HCT116 (cell line): ENCODE measurements at regions not wholly inside any gene's neighbourhood (a gene's known extent, or its start where the extent isn't known, plus 50 kb on each side); places are given as distances from the start of the nearest gene placed in this dataset.

Source experiments
- CEBPB ChIP-seq: IDR thresholded peaks from 2 replicates; pipeline ENCODE4 v1.6.1; 2012; ENCODE audit warnings: low read depth
- EZH2 ChIP-seq: fragments of 200-600 bp; sonication (generic); IDR thresholded peaks from 2 replicates; pipeline ENCODE4 v1.6.1; 2017; ENCODE audit warnings: antibody characterized with exemption, mixed run types
- FOSL1 ChIP-seq: IDR thresholded peaks from 2 replicates; pipeline ENCODE4 v1.6.1; 2012; ENCODE audit warnings: low read depth
- JUND ChIP-seq: IDR thresholded peaks from 2 replicates; pipeline ENCODE4 v1.6.1; 2012
- POLR2A ChIP-seq: IDR thresholded peaks from 2 replicates; pipeline ENCODE4 v1.7.0; 2011; ENCODE audit warnings: borderline replicate concordance; ENCODE audit not compliant: insufficient read depth, insufficient read length; ENCODE audit errors: extremely low read depth
- POLR2AphosphoS5 ChIP-seq: IDR thresholded peaks from 2 replicates; pipeline ENCODE4 v1.6.1; 2011; ENCODE audit warnings: mild to moderate bottlenecking, low read depth, low read length, moderate library complexity
- SP1 ChIP-seq: IDR thresholded peaks from 2 replicates; pipeline ENCODE4 v1.6.1; 2012; ENCODE audit warnings: low read depth
- SRF ChIP-seq: IDR thresholded peaks from 2 replicates; pipeline ENCODE4 v1.6.1; 2012; ENCODE audit warnings: low read depth
- YY1 ChIP-seq: IDR thresholded peaks from 2 replicates; pipeline ENCODE4 v1.6.1; 2011; ENCODE audit warnings: low read length, low read depth, moderate library complexity, mild to moderate bottlenecking; ENCODE audit not compliant: insufficient replicate concordance; ENCODE audit errors: extremely low read depth
- TF ChIP-seq, protein P1 (sequence below), 3 experiments: fragments of 200-600 bp in 1 of 3; sonication (generic) in 1 of 3; IDR thresholded peaks in 2 of 3; conservative IDR thresholded peaks in 1 of 3; 2 replicates each; pipeline ENCODE4 v1.5.1; 2012 to 2017; ENCODE audit warnings: low read depth in 2 of 3, low read length in 2 of 3, antibody characterized with exemption in 1 of 3, borderline replicate concordance in 1 of 3, control low read depth in 1 of 3, mild to moderate bottlenecking in 1 of 3, mixed read lengths in 1 of 3, mixed run types in 1 of 3, moderate library complexity in 1 of 3; ENCODE audit not compliant: insufficient read depth in 1 of 3
- TF ChIP-seq, protein P2 (sequence below): IDR thresholded peaks from 2 replicates; pipeline ENCODE4 v1.6.1; 2012; ENCODE audit warnings: low read depth
- TF ChIP-seq, protein P3 (sequence below): IDR thresholded peaks from 2 replicates; pipeline ENCODE4 v1.6.1; 2012
- TF ChIP-seq, protein P4 (sequence below): IDR thresholded peaks from 2 replicates; pipeline ENCODE4 v1.6.1; 2012

DNA sequence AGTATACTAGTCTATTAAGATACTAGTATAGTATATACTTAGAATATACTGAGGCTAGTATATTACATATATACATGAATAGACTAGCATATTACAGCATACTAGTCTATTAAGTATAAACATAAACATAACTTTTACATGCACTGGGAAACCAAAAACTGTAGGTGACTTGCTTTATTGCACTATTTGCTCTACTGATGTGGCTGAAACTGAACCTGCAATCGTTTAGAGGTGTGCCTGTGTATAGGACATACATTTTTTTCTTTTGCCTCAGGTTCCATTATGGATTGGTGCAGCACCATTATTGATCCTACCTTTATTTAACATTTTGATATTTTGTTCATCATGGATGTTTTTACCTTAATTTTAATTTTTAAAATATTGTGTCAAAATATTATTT lies 143.2 kb upstream of the RGS6 start:
- TF ChIP-seq, protein P1, sequence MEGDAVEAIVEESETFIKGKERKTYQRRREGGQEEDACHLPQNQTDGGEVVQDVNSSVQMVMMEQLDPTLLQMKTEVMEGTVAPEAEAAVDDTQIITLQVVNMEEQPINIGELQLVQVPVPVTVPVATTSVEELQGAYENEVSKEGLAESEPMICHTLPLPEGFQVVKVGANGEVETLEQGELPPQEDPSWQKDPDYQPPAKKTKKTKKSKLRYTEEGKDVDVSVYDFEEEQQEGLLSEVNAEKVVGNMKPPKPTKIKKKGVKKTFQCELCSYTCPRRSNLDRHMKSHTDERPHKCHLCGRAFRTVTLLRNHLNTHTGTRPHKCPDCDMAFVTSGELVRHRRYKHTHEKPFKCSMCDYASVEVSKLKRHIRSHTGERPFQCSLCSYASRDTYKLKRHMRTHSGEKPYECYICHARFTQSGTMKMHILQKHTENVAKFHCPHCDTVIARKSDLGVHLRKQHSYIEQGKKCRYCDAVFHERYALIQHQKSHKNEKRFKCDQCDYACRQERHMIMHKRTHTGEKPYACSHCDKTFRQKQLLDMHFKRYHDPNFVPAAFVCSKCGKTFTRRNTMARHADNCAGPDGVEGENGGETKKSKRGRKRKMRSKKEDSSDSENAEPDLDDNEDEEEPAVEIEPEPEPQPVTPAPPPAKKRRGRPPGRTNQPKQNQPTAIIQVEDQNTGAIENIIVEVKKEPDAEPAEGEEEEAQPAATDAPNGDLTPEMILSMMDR (IDR thresholded peaks at IDR 0.05 in 2 of 3, conservative IDR thresholded peaks at IDR 0.05 in 1 of 3; ENCODE audit: borderline replicate concordance in 1 of 3, insufficient read depth in 1 of 3, low read depth in 2 of 3, low read length in 2 of 3): no peak
- TF ChIP-seq JUND: no peak
- TF ChIP-seq, protein P2, sequence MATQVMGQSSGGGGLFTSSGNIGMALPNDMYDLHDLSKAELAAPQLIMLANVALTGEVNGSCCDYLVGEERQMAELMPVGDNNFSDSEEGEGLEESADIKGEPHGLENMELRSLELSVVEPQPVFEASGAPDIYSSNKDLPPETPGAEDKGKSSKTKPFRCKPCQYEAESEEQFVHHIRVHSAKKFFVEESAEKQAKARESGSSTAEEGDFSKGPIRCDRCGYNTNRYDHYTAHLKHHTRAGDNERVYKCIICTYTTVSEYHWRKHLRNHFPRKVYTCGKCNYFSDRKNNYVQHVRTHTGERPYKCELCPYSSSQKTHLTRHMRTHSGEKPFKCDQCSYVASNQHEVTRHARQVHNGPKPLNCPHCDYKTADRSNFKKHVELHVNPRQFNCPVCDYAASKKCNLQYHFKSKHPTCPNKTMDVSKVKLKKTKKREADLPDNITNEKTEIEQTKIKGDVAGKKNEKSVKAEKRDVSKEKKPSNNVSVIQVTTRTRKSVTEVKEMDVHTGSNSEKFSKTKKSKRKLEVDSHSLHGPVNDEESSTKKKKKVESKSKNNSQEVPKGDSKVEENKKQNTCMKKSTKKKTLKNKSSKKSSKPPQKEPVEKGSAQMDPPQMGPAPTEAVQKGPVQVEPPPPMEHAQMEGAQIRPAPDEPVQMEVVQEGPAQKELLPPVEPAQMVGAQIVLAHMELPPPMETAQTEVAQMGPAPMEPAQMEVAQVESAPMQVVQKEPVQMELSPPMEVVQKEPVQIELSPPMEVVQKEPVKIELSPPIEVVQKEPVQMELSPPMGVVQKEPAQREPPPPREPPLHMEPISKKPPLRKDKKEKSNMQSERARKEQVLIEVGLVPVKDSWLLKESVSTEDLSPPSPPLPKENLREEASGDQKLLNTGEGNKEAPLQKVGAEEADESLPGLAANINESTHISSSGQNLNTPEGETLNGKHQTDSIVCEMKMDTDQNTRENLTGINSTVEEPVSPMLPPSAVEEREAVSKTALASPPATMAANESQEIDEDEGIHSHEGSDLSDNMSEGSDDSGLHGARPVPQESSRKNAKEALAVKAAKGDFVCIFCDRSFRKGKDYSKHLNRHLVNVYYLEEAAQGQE: no peak
- TF ChIP-seq SP1: no peak
- TF ChIP-seq, protein P3, sequence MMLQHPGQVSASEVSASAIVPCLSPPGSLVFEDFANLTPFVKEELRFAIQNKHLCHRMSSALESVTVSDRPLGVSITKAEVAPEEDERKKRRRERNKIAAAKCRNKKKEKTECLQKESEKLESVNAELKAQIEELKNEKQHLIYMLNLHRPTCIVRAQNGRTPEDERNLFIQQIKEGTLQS: no peak
- no peak for TF ChIP-seq EZH2
- TF ChIP-seq POLR2A: no peak
- no peak for TF ChIP-seq FOSL1
- TF ChIP-seq CEBPB: no peak
- TF ChIP-seq, protein P4, sequence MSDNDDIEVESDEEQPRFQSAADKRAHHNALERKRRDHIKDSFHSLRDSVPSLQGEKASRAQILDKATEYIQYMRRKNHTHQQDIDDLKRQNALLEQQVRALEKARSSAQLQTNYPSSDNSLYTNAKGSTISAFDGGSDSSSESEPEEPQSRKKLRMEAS: no peak
- TF ChIP-seq POLR2AphosphoS5: no peak
- TF ChIP-seq YY1: no peak
- no peak for TF ChIP-seq SRF
